Gastroesophageal sphincter (tissue), 3 donors: ENCODE measurements at regions not wholly inside any gene's neighbourhood (a gene's known extent, or its start where the extent isn't known, plus 50 kb on each side); places are given as distances from the start of the nearest gene placed in this dataset.

Experiments used
- EP300 ChIP-seq: sonication (generic); formaldehyde crosslinking; IDR thresholded peaks from one replicate; pipeline ENCODE4 v1.6.1; 2017; ENCODE audit warnings: antibody characterized with exemption, mild to moderate bottlenecking
- POLR2A ChIP-seq, 2 donors: fragments of 450-650 bp; IDR thresholded peaks; one replicate each; pipeline ENCODE4 v1.6.1; 2017; ENCODE audit warnings: antibody characterized with exemption in 2 of 2, mild to moderate bottlenecking in 2 of 2, moderate library complexity in 1 of 2
- POLR2AphosphoS5 ChIP-seq: sonication (generic); formaldehyde crosslinking; IDR thresholded peaks from one replicate; pipeline ENCODE4 v1.6.1; 2017; ENCODE audit warnings: antibody characterized with exemption
- TF ChIP-seq, protein P1 (sequence below), 4 experiments: fragments of 200-600 bp in 2 of 4; fragments of 450-650 bp in 2 of 4; sonication (generic) in 1 of 4; IDR thresholded peaks; one replicate each; pipeline ENCODE4 v1.5.1; 2017 to 2019; ENCODE audit warnings: antibody characterized with exemption in 4 of 4, mild to moderate bottlenecking in 2 of 4, moderate library complexity in 2 of 4

DNA sequence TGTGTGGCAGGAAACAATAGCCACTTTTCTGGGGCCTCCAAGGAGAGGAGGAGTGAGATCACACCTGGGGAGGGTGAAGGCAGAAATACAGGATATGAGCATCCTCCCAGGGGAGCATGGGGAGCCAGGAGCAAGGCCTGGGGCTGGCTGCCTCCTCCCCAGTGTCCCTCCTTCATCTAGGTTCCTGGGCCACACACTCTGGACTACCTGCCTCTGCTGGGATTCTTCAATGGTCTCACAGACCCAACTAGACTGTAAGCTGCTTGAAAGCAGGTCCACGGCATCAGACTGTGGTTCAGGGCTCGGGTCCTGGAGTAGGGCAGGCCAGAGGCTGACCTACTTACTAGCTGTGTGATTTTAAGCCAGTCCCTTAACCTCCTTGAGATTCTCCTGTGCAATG lies 94.0 kb downstream of the MCFD2 start:
- TF ChIP-seq, protein P1, sequence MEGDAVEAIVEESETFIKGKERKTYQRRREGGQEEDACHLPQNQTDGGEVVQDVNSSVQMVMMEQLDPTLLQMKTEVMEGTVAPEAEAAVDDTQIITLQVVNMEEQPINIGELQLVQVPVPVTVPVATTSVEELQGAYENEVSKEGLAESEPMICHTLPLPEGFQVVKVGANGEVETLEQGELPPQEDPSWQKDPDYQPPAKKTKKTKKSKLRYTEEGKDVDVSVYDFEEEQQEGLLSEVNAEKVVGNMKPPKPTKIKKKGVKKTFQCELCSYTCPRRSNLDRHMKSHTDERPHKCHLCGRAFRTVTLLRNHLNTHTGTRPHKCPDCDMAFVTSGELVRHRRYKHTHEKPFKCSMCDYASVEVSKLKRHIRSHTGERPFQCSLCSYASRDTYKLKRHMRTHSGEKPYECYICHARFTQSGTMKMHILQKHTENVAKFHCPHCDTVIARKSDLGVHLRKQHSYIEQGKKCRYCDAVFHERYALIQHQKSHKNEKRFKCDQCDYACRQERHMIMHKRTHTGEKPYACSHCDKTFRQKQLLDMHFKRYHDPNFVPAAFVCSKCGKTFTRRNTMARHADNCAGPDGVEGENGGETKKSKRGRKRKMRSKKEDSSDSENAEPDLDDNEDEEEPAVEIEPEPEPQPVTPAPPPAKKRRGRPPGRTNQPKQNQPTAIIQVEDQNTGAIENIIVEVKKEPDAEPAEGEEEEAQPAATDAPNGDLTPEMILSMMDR (IDR thresholded peaks at IDR 0.05): no peak
- TF ChIP-seq POLR2A (IDR thresholded peaks at IDR 0.05) (no peak), POLR2AphosphoS5 (no peak), EP300 (no peak)
